Hematopoietic multipotent progenitor cell treated with erythropoietin and hydrocortisone succinate and interleukin-3 and kit ligand, for 4 days (in vitro differentiated cells): ENCODE measurements at regions not wholly inside any gene's neighbourhood (a gene's known extent, or its start where the extent isn't known, plus 50 kb on each side); places are given as distances from the start of the nearest gene placed in this dataset.

Source experiments
- DNase-seq: peaks from one replicate; pipeline ENCODE4 v3.0.0-alpha.2; 2015

GRCh38 chr15:96692826-96693225 lies 362.3 kb downstream of the NR2F2 start:
- no peak for DNase-seq

DNA sequence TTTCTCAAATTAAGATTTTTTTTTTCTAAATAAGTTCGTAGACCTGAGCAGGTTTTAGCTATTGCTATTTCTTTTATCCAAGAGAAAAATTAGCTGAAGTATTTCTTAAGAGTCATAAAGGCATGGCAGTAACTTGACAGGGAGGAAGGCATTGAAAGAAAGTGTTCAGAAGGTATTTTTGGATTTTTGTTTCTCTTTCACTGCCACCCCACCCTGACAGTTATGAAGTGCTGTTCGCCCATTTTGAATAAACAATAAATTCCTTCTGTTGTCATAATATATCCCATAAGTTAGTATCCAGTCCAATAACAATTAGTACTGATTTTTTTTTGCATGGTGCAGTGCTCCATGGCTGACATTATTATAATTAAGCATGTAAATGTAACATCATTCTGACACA lies 363.0 kb downstream of the NR2F2 start:
- DNase-seq: no peak

- no peak for DNase-seq
Measured at GRCh38 chr15:96693990-96694517, 363.6 kb downstream of the NR2F2 start.

DNA sequence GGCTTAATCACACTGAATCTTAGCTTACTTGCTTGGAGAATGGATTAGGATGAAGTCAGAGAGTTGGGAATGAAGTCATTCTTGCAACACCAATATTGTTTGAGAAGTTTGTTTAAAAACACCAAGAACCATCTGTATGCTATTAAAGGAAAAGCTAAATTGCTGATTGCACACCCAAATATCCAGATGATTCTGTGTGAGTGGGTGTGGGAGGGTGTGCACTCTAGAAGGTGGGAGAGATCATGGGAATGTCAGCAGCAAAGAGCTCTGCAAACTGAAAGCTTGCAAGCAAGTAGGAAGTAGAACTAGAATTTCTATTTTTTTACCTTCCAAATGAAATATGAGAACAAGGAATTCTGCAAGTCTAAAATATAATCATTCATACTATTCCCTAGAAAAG lies 364.9 kb downstream of the NR2F2 start:
- DNase-seq: no peak

GRCh38 chr15:96699871-96700401 lies 369.4 kb downstream of the NR2F2 start:
- no peak for DNase-seq

DNA sequence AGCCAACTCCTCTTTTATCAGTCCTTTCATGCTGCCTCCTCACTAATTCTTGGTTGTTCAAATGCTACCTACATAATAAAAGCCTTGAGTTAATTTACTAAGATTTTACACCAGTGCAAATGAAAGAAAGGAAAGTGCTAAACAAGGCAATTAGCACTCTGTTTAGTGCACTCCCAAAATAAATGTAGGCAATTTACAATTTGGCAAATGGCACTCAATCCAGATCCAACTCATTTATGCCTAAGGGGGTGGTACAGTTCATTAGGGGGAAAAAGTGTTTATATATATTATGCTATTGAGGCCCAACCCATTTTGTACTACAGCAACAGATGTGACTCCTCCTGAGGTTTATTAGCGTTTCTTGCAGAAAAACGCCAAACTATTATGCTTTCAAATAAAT lies 370.1 kb downstream of the NR2F2 start:
- DNase-seq: no peak

GRCh38 chr15:96701443-96701842 lies 370.9 kb downstream of the NR2F2 start:
- DNase-seq: no peak

GRCh38 chr15:96701877-96702276 lies 371.4 kb downstream of the NR2F2 start:
- DNase-seq: no peak

- no peak for DNase-seq
Measured at GRCh38 chr15:96702589-96702988, 372.1 kb downstream of the NR2F2 start.

GRCh38 chr15:96703091-96703490 lies 372.6 kb downstream of the NR2F2 start:
- DNase-seq: no peak

GRCh38 chr15:96703794-96704550 lies 373.5 kb downstream of the NR2F2 start:
- no peak for DNase-seq

GRCh38 chr15:96716075-96716474 lies 385.6 kb downstream of the NR2F2 start:
- no peak for DNase-seq

DNA sequence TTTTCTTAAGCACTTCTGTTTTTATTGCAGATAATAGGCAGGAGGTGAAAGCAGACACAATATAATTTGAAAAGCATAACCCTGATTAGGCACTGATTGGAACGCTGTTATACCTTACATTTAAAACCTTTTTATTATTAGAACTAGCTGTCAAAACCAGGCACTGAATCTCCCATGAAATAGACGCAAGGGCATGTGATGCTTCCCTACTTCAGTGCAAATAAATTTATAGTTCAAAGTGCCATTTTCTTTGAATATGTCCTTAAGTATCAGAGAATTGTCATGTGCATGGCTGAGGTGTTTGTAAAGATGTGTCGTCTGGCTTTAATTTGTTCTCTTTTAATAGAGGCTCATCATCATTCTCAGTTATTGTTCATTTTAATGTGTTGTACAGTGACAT lies 386.0 kb downstream of the NR2F2 start:
- no peak for DNase-seq

GRCh38 chr15:96720251-96720650 lies 389.8 kb downstream of the NR2F2 start:
- peak; percentile 72 for DNase-seq

DNA sequence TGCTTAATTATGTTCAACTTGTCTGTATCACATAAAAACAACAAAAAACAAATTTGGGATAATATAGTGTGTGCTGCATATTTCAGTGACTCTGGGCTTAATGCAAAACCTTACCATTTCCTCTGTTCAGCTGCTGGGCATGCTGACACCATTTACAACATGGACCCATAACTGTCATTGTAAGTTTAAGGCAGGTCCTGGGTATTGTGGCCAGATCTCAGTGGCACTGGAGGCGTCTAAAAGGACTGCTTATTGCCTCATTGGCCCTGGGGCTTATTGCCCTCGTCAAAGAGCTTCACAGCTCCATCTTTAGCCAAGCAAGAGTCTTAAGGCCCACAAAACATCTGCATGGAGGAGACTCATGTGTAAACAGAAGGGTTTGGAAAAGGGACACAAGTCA lies 390.2 kb downstream of the NR2F2 start:
- peak; percentile 7 for DNase-seq

GRCh38 chr15:96728591-96728990 lies 398.1 kb downstream of the NR2F2 start:
- DNase-seq: peak; percentile 16

DNA sequence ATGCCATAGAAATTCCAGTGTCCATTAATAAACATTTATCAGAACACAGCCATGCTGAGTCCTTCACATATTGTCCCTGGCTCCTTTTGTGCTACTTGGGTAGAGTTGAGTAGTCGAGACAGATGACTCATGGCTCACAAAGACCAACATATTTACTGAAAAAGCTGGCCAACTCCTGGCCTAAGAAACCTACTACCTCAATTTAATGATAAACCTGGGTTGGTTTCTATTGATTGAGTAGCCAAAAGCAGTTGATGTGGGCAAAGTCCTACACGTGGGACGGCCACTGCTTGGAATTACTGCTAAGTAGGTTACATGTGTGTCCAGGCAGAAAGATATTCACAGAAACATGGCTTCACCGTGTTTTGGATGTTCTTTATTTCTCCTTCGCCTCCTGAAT lies 402.2 kb downstream of the NR2F2 start:
- no peak for DNase-seq

- DNase-seq: no peak
Measured at GRCh38 chr15:96733721-96734120, 403.2 kb downstream of the NR2F2 start.

DNA sequence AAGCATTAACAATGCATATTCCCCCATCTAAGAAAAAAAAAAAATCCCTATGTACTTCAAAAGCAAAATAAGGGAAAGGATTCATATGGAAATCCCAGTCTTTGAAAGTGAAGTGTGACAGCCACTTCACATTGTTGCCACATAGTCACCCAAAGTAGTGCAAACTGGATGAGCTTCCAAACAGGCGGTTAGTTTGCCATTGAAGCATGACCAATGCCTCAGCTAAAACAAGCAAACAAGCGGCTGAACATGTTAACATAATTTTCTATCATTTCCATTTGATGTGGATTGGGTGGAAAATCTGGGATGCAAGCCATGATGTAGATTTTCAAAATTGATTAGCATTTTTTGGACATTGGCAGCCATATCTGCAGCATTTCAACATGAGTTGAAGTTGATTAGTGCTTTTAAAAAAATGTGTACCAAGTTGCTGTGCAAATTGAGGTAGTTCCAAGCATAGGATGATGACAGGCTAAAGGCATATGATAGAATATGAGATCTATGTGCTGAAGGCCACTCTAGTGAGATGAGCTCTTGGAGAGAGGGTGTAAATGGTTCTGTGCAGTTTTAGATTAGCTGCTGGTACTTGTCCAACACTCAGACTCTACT lies 405.2 kb downstream of the NR2F2 start:
- no peak for DNase-seq

DNA sequence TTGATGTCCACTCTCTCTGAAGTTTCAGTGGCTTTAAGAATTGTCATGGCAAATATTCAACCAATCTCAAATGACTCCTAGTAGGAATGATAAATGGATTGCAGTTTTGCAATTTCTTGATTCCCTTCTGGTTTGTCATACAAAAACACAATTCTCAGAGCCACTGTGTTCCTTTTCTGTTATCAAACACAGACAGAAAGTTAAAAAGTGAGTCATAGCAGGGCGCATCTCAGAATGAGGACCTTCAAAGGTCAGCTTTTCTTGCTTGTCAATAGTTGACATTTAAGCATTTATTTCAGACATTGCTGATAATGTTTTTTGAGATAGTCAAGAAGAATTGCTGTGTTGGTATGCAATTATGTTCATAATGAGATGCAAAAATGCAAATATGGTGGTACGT lies 405.9 kb downstream of the NR2F2 start:
- no peak for DNase-seq

GRCh38 chr15:96737408-96737807 lies 406.9 kb downstream of the NR2F2 start:
- peak; percentile 1 for DNase-seq

GRCh38 chr15:96746665-96747064 lies 416.2 kb downstream of the NR2F2 start:
- no peak for DNase-seq

GRCh38 chr15:96747291-96747690 lies 416.8 kb downstream of the NR2F2 start:
- no peak for DNase-seq

DNA sequence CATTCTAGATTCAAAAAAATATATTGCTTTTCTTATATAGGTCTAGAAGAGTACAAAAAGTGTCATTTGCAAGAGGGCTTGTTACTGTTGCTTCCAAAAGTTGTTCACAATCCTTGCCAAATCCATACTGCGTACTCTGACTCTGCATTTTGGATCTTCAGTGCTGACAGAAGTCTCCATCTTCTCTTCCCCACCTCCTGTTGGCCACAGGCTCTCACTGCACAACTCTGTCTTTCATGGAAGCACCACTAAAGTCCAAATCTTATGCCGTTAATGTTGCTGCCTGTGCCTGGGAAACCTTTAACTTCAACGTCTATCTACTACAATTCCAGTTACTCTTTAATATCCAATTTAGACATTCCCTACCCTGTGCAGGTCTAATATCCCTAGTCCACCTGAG lies 419.9 kb downstream of the NR2F2 start:
- no peak for DNase-seq
